Heart right ventricle (tissue), 16 donors: ENCODE measurements at regions not wholly inside any gene's neighbourhood (a gene's known extent, or its start where the extent isn't known, plus 50 kb on each side); places are given as distances from the start of the nearest gene placed in this dataset.
A peak's percentile ranks its signal among the peaks of the same experiment; 100 is the strongest.

Source experiments
- ATAC-seq, 8 donors: fragments of 200-7000 bp; cut with Tn5 transposase; one replicate each; pipeline ENCODE4 v1.9.1; 2020; ENCODE audit warnings: mild to moderate bottlenecking in 8 of 8, moderate library complexity in 8 of 8, moderate number of reproducible peaks in 1 of 8
- DNase-seq, 2 donors: peaks; one replicate each; pipeline ENCODE4 v3.0.0-alpha.2; 2020
- H3K27ac ChIP-seq, 10 donors: fragments of 200-600 bp; sonication (generic) in 2 of 10; one replicate each; pipeline versions ENCODE4 v1.5.0 to v1.8.0; 2020 to 2022; ENCODE audit warnings: mild to moderate bottlenecking in 3 of 10
- H3K27me3 ChIP-seq, 7 donors: fragments of 200-600 bp; one replicate each; pipeline ENCODE4 v1.8.0; 2021 to 2022; ENCODE audit warnings: mild to moderate bottlenecking in 2 of 7
- H3K36me3 ChIP-seq, 9 donors: fragments of 200-600 bp; sonication (generic) in 1 of 9; one replicate each; pipeline versions ENCODE4 v1.5.0 to v1.8.0; 2020 to 2022; ENCODE audit warnings: mild to moderate bottlenecking in 2 of 9
- H3K4me1 ChIP-seq, 9 donors: fragments of 200-600 bp; sonication (generic) in 1 of 9; one replicate each; pipeline versions ENCODE4 v1.5.0 to v1.8.0; 2020 to 2022; ENCODE audit warnings: mild to moderate bottlenecking in 4 of 9
- H3K4me3 ChIP-seq, 10 donors: fragments of 200-600 bp; sonication (generic) in 2 of 10; one replicate each; pipeline versions ENCODE4 v1.5.0 to v1.8.0; 2020 to 2022; ENCODE audit warnings: mild to moderate bottlenecking in 7 of 10, moderate library complexity in 2 of 10
- H3K9me3 ChIP-seq, 11 donors: fragments of 200-600 bp in 10 of 11; sonication (generic) in 2 of 11; one replicate each; pipeline versions ENCODE4 v1.5.0 to v1.8.0; 2013 to 2022; ENCODE audit warnings: mild to moderate bottlenecking in 2 of 11, control low read depth in 1 of 11, moderate library complexity in 1 of 11
- CTCF ChIP-seq, 9 donors: fragments of 200-600 bp; sonication (generic) in 2 of 9; IDR thresholded peaks; one replicate each; pipeline versions ENCODE4 v1.5.0 to v1.8.0; 2021 to 2022; ENCODE audit warnings: antibody characterized with exemption in 9 of 9, mild to moderate bottlenecking in 5 of 9, moderate library complexity in 1 of 9
- WGBS, 2 donors: extraction: QIAGEN DNeasy Blood & Tissue Kit; methylation state at CpG; one replicate each; pipeline ENCODE4 v1.1.7; 2013; ENCODE audit warnings: inconsistent platforms in 1 of 2; 5-methylcytosine and 5-hydroxymethylcytosine counted together
- intact Hi-C, 10 donors: fragments of 100-400 bp; cut with DNase I; formaldehyde crosslinking; loops; one replicate each; pipeline versions ENCODE4 v1.11.1 to v1.14.2; 2022
- donor health status: Arrhythmogenic right ventricular cardiomyopathy.
- donor health status: ischemic (EF 13 %, LVEDD 7.1; RV severe dilation, severe dysfunction).
- donor health status: healthy with polysubstance abuse.
- donor health status: DM: no; HTN: yes; CAD: no.
- donor health status: DM: no; HTN: no; CAD: no.
- donor health status: ischemic (EF 25% LVEDD 6.9; RV normal size, moderate dysfunction).
- donor health status: ischemic (EF 25% LVEDD 5.7; RV mildly dilated, moderate dysfunction).
- donor health status: healthy.
- donor health status: DM: yes; HTN: yes; CAD: no.
- donor health status: Ischemic cardiomyopathy.
- donor health status: ischemic (EF 35%, LVEDD 5.7; RV mildly dilated, moderate dysfunction).
- donor health status: nonischemic (EF 11% LVEDD 7.7; RV severe dilation, severe dysfunction).
- donor health status: DM: yes; HTN: yes; CAD: no.
- donor health status: PGD.
- donor health status: ischemic (EF 29% LVEDD 5.4; RV normal size, mild dysfunction).
- donor health status: nonischemic (EF 23%, LVEDD 6.1; RV moderate dilation, normal function).

- H3K4me3 ChIP-seq: no peak overlapping the region
- 84 to 88% methylated on average over 12 of the region's 12 CpGs for whole genome bisulfite sequencing, 2 donors
- H3K36me3 ChIP-seq: no peaks in the 10 kb centered on the region
- TF ChIP-seq CTCF (IDR thresholded peaks at IDR 0.05): no peak
- intact Hi-C loops: no loop called here
- no peak for DNase-seq
- H3K4me1 ChIP-seq: peaks cover 0 to 16% (median 7%) of the 10 kb centered on the region in 9 donors
- no peaks in the 10 kb centered on the region for H3K27me3 ChIP-seq
- H3K9me3 ChIP-seq: no peaks in the 10 kb centered on the region
- H3K27ac ChIP-seq: no peak overlapping the region
- no peak for ATAC-seq
These were observed 432.5 kb upstream of the MEF2C start for GRCh38 chr5:89315286-89316100.

GRCh38 chr5:89313804-89314588 lies 431.0 kb upstream of the MEF2C start:
- H3K27me3 ChIP-seq: no peaks in the 10 kb centered on the region
- no peaks in the 10 kb centered on the region for H3K9me3 ChIP-seq
- no peak overlapping the region for H3K4me3 ChIP-seq
- ATAC-seq (peak in 3 of 8 donors; percentile 40 to 62 (median 48)), DNase-seq (no peak)
- TF ChIP-seq CTCF (IDR thresholded peaks at IDR 0.05): no peak
- 17 to 20% methylated on average over 3 of the region's 3 CpGs for WGBS, 2 donors
- no peaks in the 10 kb centered on the region for H3K36me3 ChIP-seq
- intact Hi-C loops: no loop called here
- H3K27ac ChIP-seq: no peak overlapping the region
- peaks cover 0 to 16% (median 7%) of the 10 kb centered on the region in 9 donors for H3K4me1 ChIP-seq

- no peak for ATAC-seq
- Histone ChIP-seq H3K36me3 (no peaks in the 10 kb centered on the region), H3K4me1 (peaks cover 0 to 16% (median 7%) of the 10 kb centered on the region in 9 donors), H3K4me3 (no peak overlapping the region), H3K27ac (no peak overlapping the region), H3K9me3 (no peaks in the 10 kb centered on the region), H3K27me3 (no peaks in the 10 kb centered on the region)
- DNase-seq: no peak
- TF ChIP-seq CTCF (IDR thresholded peaks at IDR 0.05): no peak
- 32 to 35% methylated on average over 2 of the region's 2 CpGs for WGBS, 2 donors
- intact Hi-C loops: no loop called here
These were observed 430.1 kb upstream of the MEF2C start for GRCh38 chr5:89313044-89313443.

- Histone ChIP-seq H3K4me1 (peaks cover 0 to 10% (median 5%) of the 10 kb centered on the region in 9 donors), H3K27ac (no peak overlapping the region), H3K36me3 (no peaks in the 10 kb centered on the region), H3K4me3 (no peak overlapping the region), H3K9me3 (peaks cover 0 to 5% (median 0%) of the 10 kb centered on the region in 11 donors), H3K27me3 (no peaks in the 10 kb centered on the region)
- intact Hi-C loops: no loop called here
- DNase-seq (no peak), ATAC-seq (no peak)
- TF ChIP-seq CTCF (IDR thresholded peaks at IDR 0.05): no peak
- WGBS, 2 donors: 95 to 100% methylated on average over 1 of the region's 1 CpG
These were observed 426.3 kb upstream of the MEF2C start for GRCh38 chr5:89309268-89309667.
